Common myeloid progenitor, CD34-positive (primary cell): ENCODE measurements at regions not wholly inside any gene's neighbourhood (a gene's known extent, or its start where the extent isn't known, plus 50 kb on each side); places are given as distances from the start of the nearest gene placed in this dataset.
"Not testable (repeated sequence)": the region's sequence is repeated elsewhere in the genome, so short reads cannot be mapped to it uniquely, and the experiment has no call there.

Experiments
- CTCF ChIA-PET: fragments of 350-600 bp; sonication (Branson Sonifier 250); formaldehyde crosslinking; loops from one replicate; lab custom pipeline; 2021; ENCODE audit warnings: antibody characterized with exemption; lab: Charles Lee
- POLR2A ChIA-PET: fragments of 350-600 bp; sonication (Branson Sonifier 250); formaldehyde crosslinking; loops from one replicate; lab custom pipeline; 2021; ENCODE audit warnings: antibody characterized with exemption; lab: Charles Lee
- DNase-seq, 3 donors: peaks; one replicate each; pipeline versions ENCODE4 v3.0.0 to v3.0.0-alpha.2; 2013
- H3K27ac ChIP-seq, 2 experiments: 1 replicate in 1 of 2; 2 replicates in 1 of 2; pipeline ENCODE4 v1.7.0; 2013; ENCODE audit warnings: inconsistent platforms in 2 of 2, low read length in 2 of 2, mild to moderate bottlenecking in 2 of 2, low read depth in 1 of 2, moderate library complexity in 1 of 2; ENCODE audit not compliant: severe bottlenecking in 2 of 2, insufficient read depth in 1 of 2, poor library complexity in 1 of 2
- H3K27me3 ChIP-seq, 5 experiments: replicated peaks in 2 of 5; 1 replicate in 3 of 5; 2 replicates in 2 of 5; pipeline versions ENCODE4 v1.6.1 to v1.7.0; 2013; ENCODE audit warnings: low read length in 4 of 5, mild to moderate bottlenecking in 2 of 5, moderate library complexity in 2 of 5, inconsistent platforms in 1 of 5; ENCODE audit not compliant: insufficient read depth in 5 of 5, control insufficient read depth in 4 of 5
- H3K36me3 ChIP-seq, 4 experiments: 1 replicate in 2 of 4; 2 replicates in 2 of 4; pipeline versions ENCODE4 v1.6.1 to v1.7.0; 2013; ENCODE audit warnings: low read length in 3 of 4, control low read depth in 1 of 4, mild to moderate bottlenecking in 1 of 4; ENCODE audit not compliant: control insufficient read depth in 4 of 4, insufficient read depth in 4 of 4
- H3K4me1 ChIP-seq, 4 experiments: 1 replicate in 3 of 4; 2 replicates in 1 of 4; pipeline versions ENCODE4 v1.6.1 to v1.7.1; 2013; ENCODE audit warnings: low read length in 3 of 4, mild to moderate bottlenecking in 3 of 4, control low read depth in 1 of 4, inconsistent platforms in 1 of 4, moderate library complexity in 1 of 4; ENCODE audit not compliant: control insufficient read depth in 4 of 4, insufficient read depth in 4 of 4; ENCODE audit errors: control extremely low read depth in 1 of 4
- H3K4me3 ChIP-seq, 7 experiments: 1 replicate in 4 of 7; 2 replicates in 3 of 7; pipeline versions ENCODE4 v1.5.1 to v1.7.0; 2013; ENCODE audit warnings: mild to moderate bottlenecking in 7 of 7, low read length in 6 of 7, moderate library complexity in 6 of 7, inconsistent platforms in 2 of 7, low read depth in 2 of 7, control low read depth in 1 of 7; ENCODE audit not compliant: insufficient read depth in 4 of 7, control insufficient read depth in 1 of 7; ENCODE audit errors: extremely low read depth in 1 of 7
- H3K9me3 ChIP-seq, 5 experiments: 1 replicate in 4 of 5; 2 replicates in 1 of 5; pipeline versions ENCODE4 v1.6.1 to v1.7.1; 2013; ENCODE audit warnings: low read length in 4 of 5, mild to moderate bottlenecking in 2 of 5, inconsistent platforms in 1 of 5, low read depth in 1 of 5, moderate library complexity in 1 of 5; ENCODE audit not compliant: control insufficient read depth in 4 of 5, insufficient read depth in 2 of 5; ENCODE audit errors: control extremely low read depth in 1 of 5
- WGBS: methylation state at CpG from one replicate; pipeline ENCODE4 v1.1.5; 2013; ENCODE audit not compliant: insufficient coverage; 5-methylcytosine and 5-hydroxymethylcytosine counted together

DNA sequence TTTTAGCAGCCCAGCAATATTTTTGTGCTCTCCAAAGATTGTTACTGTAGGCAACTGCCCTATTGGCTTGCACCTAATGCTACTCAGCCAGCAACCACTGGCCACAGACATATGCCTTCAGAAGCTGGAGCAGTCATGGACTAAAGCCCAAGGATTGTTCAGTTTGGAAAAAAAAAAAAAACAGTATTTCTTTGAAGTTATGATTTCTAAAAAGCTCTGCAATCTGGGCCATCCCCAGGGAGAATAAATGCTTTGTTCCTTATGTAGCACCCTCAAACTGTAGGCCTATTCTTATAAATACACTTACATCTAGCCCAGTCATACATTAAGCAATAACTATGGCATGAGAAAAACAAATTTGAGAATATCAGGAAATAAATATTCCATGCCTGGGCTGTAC, 2190.5 kb upstream of the RAG2 start:
- Histone ChIP-seq H3K27me3 (no peaks in the 10 kb centered on the region), H3K9me3 (peaks cover 0 to 1% (median 0%) of the 10 kb centered on the region in 5 experiments), H3K4me1 (no peaks in the 10 kb centered on the region), H3K36me3 (no peaks in the 10 kb centered on the region), H3K27ac (no peak overlapping the region), H3K4me3 (no peak overlapping the region)
- no peak for DNase-seq
- CTCF ChIA-PET, result interaction anchor here (0.9 to 1.6 kb wide), 2 partner anchors 9 to 13 kb away, joined by 3 to 4 read pairs; no protein-coding TSS in a partner anchor
- POLR2A ChIA-PET, result interaction anchor here (0.6 kb wide), 1 partner anchor 30 kb away, joined by 3 read pairs; no protein-coding TSS in a partner anchor

GRCh38 chr11:38784164-38784563, 2186.1 kb upstream of the RAG2 start:
- Histone ChIP-seq H3K9me3 (peaks cover 0 to 4% (median 0%) of the 10 kb centered on the region in 5 experiments), H3K4me3 (no peak overlapping the region), H3K36me3 (no peaks in the 10 kb centered on the region), H3K4me1 (no peaks in the 10 kb centered on the region), H3K27me3 (no peaks in the 10 kb centered on the region), H3K27ac (no peak overlapping the region)
- POLR2A ChIA-PET, result no interaction called here
- WGBS, result 100% methylated on average over 1 of the region's 2 CpGs
- CTCF ChIA-PET, result interaction anchor here (1.0 kb wide), 1 partner anchor 14 kb away, joined by 3 read pairs; no protein-coding TSS in a partner anchor
- no peak for DNase-seq

DNA sequence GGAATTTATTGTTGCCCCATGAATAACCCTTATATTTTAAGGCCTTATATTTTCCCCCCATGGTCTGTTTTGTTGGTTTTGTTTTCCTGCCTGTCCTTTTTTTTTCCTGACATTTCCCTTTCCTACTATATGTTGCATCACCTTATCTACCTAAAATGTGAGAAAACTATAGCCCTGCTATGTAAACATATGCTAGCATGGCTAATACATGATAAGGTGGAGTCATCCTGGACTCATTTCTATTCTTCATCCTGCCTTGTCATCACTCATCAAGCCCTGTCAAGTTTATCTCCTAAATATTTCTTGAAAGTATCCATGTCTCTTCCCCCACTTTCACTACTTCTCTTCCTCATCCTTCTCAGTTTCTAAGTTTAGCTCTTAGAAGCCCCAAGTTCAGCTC, 2168.8 kb upstream of the RAG2 start:
- peaks cover 0 to 6% (median 0%) of the 10 kb centered on the region in 5 experiments for H3K9me3 ChIP-seq
- no peak for DNase-seq
- no peak overlapping the region for H3K27ac ChIP-seq
- H3K27me3 ChIP-seq, result no peaks in the 10 kb centered on the region
- no peak overlapping the region for H3K4me3 ChIP-seq
- CTCF ChIA-PET, result no interaction called here
- no peaks in the 10 kb centered on the region for H3K4me1 ChIP-seq
- H3K36me3 ChIP-seq, result no peaks in the 10 kb centered on the region
- POLR2A ChIA-PET, result interaction anchor here (0.6 kb wide), 1 partner anchor 121 kb away, joined by 4 read pairs; no protein-coding TSS in a partner anchor

DNA sequence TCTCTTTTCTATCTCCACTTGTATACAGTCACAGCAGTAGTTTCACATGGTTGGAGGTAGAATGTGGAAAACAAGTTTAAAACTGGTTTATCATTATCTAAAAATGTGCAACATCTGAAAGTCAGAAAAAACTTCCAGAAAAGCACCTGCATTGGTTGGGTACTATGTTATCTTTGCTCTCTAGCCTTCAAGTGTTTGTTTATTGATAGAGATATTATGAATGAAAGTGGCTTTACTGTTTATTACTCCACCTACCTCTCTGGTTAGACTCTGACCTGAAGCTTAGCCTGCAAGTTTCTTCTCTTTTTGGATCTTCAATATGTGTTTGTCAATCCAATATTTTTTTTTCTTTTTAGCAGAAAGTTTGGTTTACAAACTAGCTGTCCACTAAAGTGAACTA, 2161.4 kb upstream of the RAG2 start:
- Histone ChIP-seq H3K9me3 (peaks cover 0 to 3% (median 0%) of the 10 kb centered on the region in 5 experiments), H3K36me3 (no peaks in the 10 kb centered on the region), H3K27me3 (no peaks in the 10 kb centered on the region), H3K4me1 (peaks cover 0 to 8% (median 0%) of the 10 kb centered on the region in 4 experiments), H3K27ac (no peak overlapping the region), H3K4me3 (no peak overlapping the region)
- POLR2A ChIA-PET, result interaction anchor here (0.7 kb wide), 1 partner anchor 30 kb away, joined by 3 read pairs; no protein-coding TSS in a partner anchor
- DNase-seq, result no peak
- CTCF ChIA-PET, result no interaction called here

GRCh38 chr11:38756537-38756936, 2158.5 kb upstream of the RAG2 start:
- Histone ChIP-seq H3K4me3 (no peak overlapping the region), H3K27ac (no peak overlapping the region), H3K27me3 (no peaks in the 10 kb centered on the region), H3K36me3 (no peaks in the 10 kb centered on the region), H3K4me1 (peaks cover 0 to 8% (median 0%) of the 10 kb centered on the region in 4 experiments), H3K9me3 (peaks cover 0 to 6% (median 0%) of the 10 kb centered on the region in 5 experiments)
- POLR2A ChIA-PET, result no interaction called here
- WGBS, result 100% methylated on average over 4 of the region's 6 CpGs
- no peak for DNase-seq
- CTCF ChIA-PET, result no interaction called here

DNA sequence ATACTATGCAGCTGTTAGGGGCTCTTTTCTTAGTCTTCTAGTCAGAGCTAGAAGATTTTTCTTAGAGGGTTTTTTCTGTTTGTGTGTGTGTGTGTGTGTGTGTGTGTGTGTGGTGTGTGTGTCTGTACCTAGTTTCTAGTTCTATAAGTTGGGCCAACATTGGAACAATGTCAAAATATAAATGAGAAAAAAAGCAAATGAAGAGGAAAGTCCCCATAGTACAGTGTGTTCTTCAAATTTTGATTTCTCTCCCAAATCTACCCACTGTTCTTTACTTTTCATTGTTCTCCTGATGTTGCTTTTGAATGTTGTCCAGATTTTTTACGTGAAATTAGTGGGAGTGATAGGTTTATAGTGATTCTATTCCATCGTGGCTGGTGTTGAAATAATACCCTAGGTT, 2153.4 kb upstream of the RAG2 start:
- no peak for DNase-seq
- POLR2A ChIA-PET, result no interaction called here
- H3K9me3 ChIP-seq, result peaks cover 0 to 9% (median 1%) of the 10 kb centered on the region in 5 experiments
- H3K27me3 ChIP-seq, result no peaks in the 10 kb centered on the region
- no peaks in the 10 kb centered on the region for H3K4me1 ChIP-seq
- no peak overlapping the region for H3K4me3 ChIP-seq
- no peak overlapping the region for H3K27ac ChIP-seq
- H3K36me3 ChIP-seq, result no peaks in the 10 kb centered on the region
- CTCF ChIA-PET, result no interaction called here
- WGBS, result 100% methylated on average over 1 of the region's 2 CpGs

GRCh38 chr11:38746516-38746915, 2148.5 kb upstream of the RAG2 start:
- H3K9me3 ChIP-seq, H3K36me3 ChIP-seq, POLR2A ChIA-PET, H3K4me3 ChIP-seq, H3K4me1 ChIP-seq, H3K27me3 ChIP-seq, CTCF ChIA-PET, DNase-seq, H3K27ac ChIP-seq: not testable (repeated sequence)
- 100% methylated on average over 1 of the region's 2 CpGs for WGBS
